H9 (cell line): ENCODE measurements at regions not wholly inside any gene's neighbourhood (a gene's known extent, or its start where the extent isn't known, plus 50 kb on each side); places are given as distances from the start of the nearest gene placed in this dataset.

Source experiments
- DNase-seq: peaks from one replicate; pipeline ENCODE4 v3.0.0-alpha.2; 2017
- H2AFZ ChIP-seq: one replicate; pipeline ENCODE4 v1.6.1; 2013; ENCODE audit warnings: mild to moderate bottlenecking, low read length, control low read depth, moderate library complexity
- H2AK5ac ChIP-seq: 2 replicates; pipeline ENCODE4 v1.6.1; 2013; ENCODE audit warnings: low read length, control low read depth, mixed read lengths; ENCODE audit not compliant: insufficient read length
- H2BK120ac ChIP-seq: one replicate; pipeline ENCODE4 v1.6.1; 2013; ENCODE audit warnings: low read depth, mild to moderate bottlenecking, low read length, control low read depth, inconsistent platforms; ENCODE audit not compliant: poor library complexity, severe bottlenecking
- H2BK12ac ChIP-seq: 2 replicates; pipeline ENCODE4 v1.6.1; 2013; ENCODE audit warnings: low read length, control low read depth, mixed read lengths, low read depth; ENCODE audit not compliant: insufficient read length
- H2BK15ac ChIP-seq: 2 replicates; pipeline ENCODE4 v1.6.1; 2013; ENCODE audit warnings: low read depth, low read length, control low read depth
- H2BK20ac ChIP-seq: one replicate; pipeline ENCODE4 v1.6.1; 2013; ENCODE audit warnings: low read depth, mild to moderate bottlenecking, low read length, control low read depth, inconsistent platforms; ENCODE audit not compliant: poor library complexity, severe bottlenecking
- H2BK5ac ChIP-seq: 2 replicates; pipeline ENCODE4 v1.6.1; 2013; ENCODE audit warnings: low read length, control low read depth, mixed read lengths; ENCODE audit not compliant: insufficient read length
- H3K14ac ChIP-seq: 2 replicates; pipeline ENCODE4 v1.6.1; 2013; ENCODE audit warnings: low read length, control low read depth; ENCODE audit not compliant: insufficient read depth
- H3K18ac ChIP-seq: 2 replicates; pipeline ENCODE4 v1.6.1; 2013; ENCODE audit warnings: low read depth, mild to moderate bottlenecking, mixed read lengths, low read length, control low read depth; ENCODE audit not compliant: insufficient read length
- H3K23ac ChIP-seq: 2 replicates; pipeline ENCODE4 v1.6.1; 2013; ENCODE audit warnings: low read length, control low read depth, mixed read lengths, low read depth; ENCODE audit not compliant: insufficient read length
- H3K23me2 ChIP-seq: 2 replicates; pipeline ENCODE4 v1.6.1; 2013; ENCODE audit warnings: low read depth, mild to moderate bottlenecking, mixed read lengths, low read length, control low read depth; ENCODE audit not compliant: insufficient read length, poor library complexity, severe bottlenecking
- H3K27ac ChIP-seq: 2 replicates; pipeline ENCODE4 v1.5.1; 2013; ENCODE audit warnings: low read length, control low read depth, mixed read lengths, low read depth; ENCODE audit not compliant: insufficient read length
- H3K27me3 ChIP-seq: 2 replicates; pipeline ENCODE4 v1.6.1; 2013; ENCODE audit warnings: low read length, control low read depth, inconsistent platforms; ENCODE audit not compliant: insufficient read depth
- H3K4ac ChIP-seq: 2 replicates; pipeline ENCODE4 v1.6.1; 2013; ENCODE audit warnings: low read depth, mild to moderate bottlenecking, control low read depth, inconsistent platforms, low read length, moderate library complexity
- H3K4me1 ChIP-seq: 2 replicates; pipeline ENCODE4 v1.6.1; 2013; ENCODE audit warnings: low read length, control low read depth, inconsistent platforms; ENCODE audit not compliant: insufficient read depth
- H3K4me2 ChIP-seq: 2 replicates; pipeline ENCODE4 v1.6.1; 2013; ENCODE audit warnings: low read length, control low read depth, mixed read lengths; ENCODE audit not compliant: insufficient read length, insufficient read depth
- H3K56ac ChIP-seq: 2 replicates; pipeline ENCODE4 v1.6.1; 2013; ENCODE audit warnings: low read depth, mild to moderate bottlenecking, mixed read lengths, low read length, control low read depth; ENCODE audit not compliant: insufficient read length
- H3K79me1 ChIP-seq: 2 replicates; pipeline ENCODE4 v1.6.1; 2013; ENCODE audit warnings: low read depth, mild to moderate bottlenecking, moderate library complexity, low read length, control low read depth, inconsistent platforms; ENCODE audit not compliant: insufficient read depth, poor library complexity, severe bottlenecking
- H3K79me2 ChIP-seq: 2 replicates; pipeline ENCODE4 v1.6.1; 2013; ENCODE audit warnings: low read length, control low read depth, inconsistent platforms; ENCODE audit not compliant: insufficient read depth
- H3K9ac ChIP-seq: 2 replicates; pipeline ENCODE4 v1.6.1; 2013; ENCODE audit warnings: low read length, control low read depth, mixed read lengths; ENCODE audit not compliant: insufficient read length; ENCODE audit errors: extremely low read depth
- H3K9me3 ChIP-seq: one replicate; pipeline ENCODE4 v1.6.1; 2013; ENCODE audit warnings: low read depth, low read length, inconsistent platforms; ENCODE audit not compliant: control insufficient read depth
- H3T11ph ChIP-seq: one replicate; pipeline ENCODE4 v1.6.1; 2013; ENCODE audit warnings: mild to moderate bottlenecking, low read length, control low read depth, inconsistent platforms
- H4K20me1 ChIP-seq: one replicate; pipeline ENCODE4 v1.6.1; 2013; ENCODE audit not compliant: control insufficient read depth, insufficient read length, insufficient read depth
- H4K5ac ChIP-seq: 2 replicates; pipeline ENCODE4 v1.6.1; 2013; ENCODE audit warnings: low read depth, mild to moderate bottlenecking, mixed read lengths, low read length, control low read depth; ENCODE audit not compliant: insufficient read length
- H4K8ac ChIP-seq: replicated peaks from 2 replicates; pipeline ENCODE4 v1.6.1; 2013; ENCODE audit warnings: low read length, control low read depth, mixed read lengths, low read depth; ENCODE audit not compliant: insufficient read length
- H4K91ac ChIP-seq: 2 replicates; pipeline ENCODE4 v1.6.1; 2013; ENCODE audit warnings: low read depth, mild to moderate bottlenecking, moderate library complexity, mixed read lengths, low read length, control low read depth; ENCODE audit not compliant: insufficient read length
- H3K27ac Mint-ChIP-seq, 3 experiments: 2 replicates in 2 of 3; 3 replicates in 1 of 3; pipeline ENCODE4 v1.8.0; 2020 to 2021; ENCODE audit warnings: mixed read lengths in 3 of 3, mild to moderate bottlenecking in 1 of 3, moderate library complexity in 1 of 3
- H3K27me3 Mint-ChIP-seq: 2 replicates; pipeline ENCODE4 v1.8.0; 2021; ENCODE audit warnings: low read depth, mild to moderate bottlenecking, moderate library complexity, mixed read lengths
- H3K36me3 Mint-ChIP-seq, 3 experiments: 2 replicates in 2 of 3; 3 replicates in 1 of 3; pipeline ENCODE4 v1.8.0; 2020 to 2021; ENCODE audit warnings: low read depth in 3 of 3, mixed read lengths in 3 of 3; ENCODE audit not compliant: insufficient read depth in 1 of 3
- H3K4me1 Mint-ChIP-seq, 2 experiments: 2 replicates each; pipeline ENCODE4 v1.8.0; 2020; ENCODE audit warnings: mixed read lengths in 2 of 2
- H3K4me3 Mint-ChIP-seq, 2 experiments: 2 replicates in 1 of 2; 3 replicates in 1 of 2; pipeline ENCODE4 v1.8.0; 2020 to 2021; ENCODE audit warnings: mild to moderate bottlenecking in 2 of 2, mixed read lengths in 2 of 2, moderate library complexity in 1 of 2
- H3K9me3 Mint-ChIP-seq, 2 experiments: 2 replicates in 1 of 2; 3 replicates in 1 of 2; pipeline ENCODE4 v1.8.0; 2020; ENCODE audit warnings: mild to moderate bottlenecking in 2 of 2, mixed read lengths in 2 of 2, moderate library complexity in 1 of 2
- CTCF ChIP-seq: fragments of 200-600 bp; sonication (generic); conservative IDR thresholded peaks from 3 replicates; pipeline ENCODE4 v1.8.0; 2021; ENCODE audit warnings: antibody characterized with exemption, mild to moderate bottlenecking
- WGBS: extraction: QIAGEN DNeasy Blood & Tissue Kit; methylation state at CpG from one replicate; pipeline ENCODE4 v1.1.7; 2013; ENCODE audit warnings: missing lambda C conversion rate, low lambda C conversion rate, mixed read lengths; ENCODE audit not compliant: insufficient read length; ENCODE audit errors: extremely low coverage; 5-methylcytosine and 5-hydroxymethylcytosine counted together

GRCh38 chr14:24710403-24711112 is 76.6 kb upstream of the GZMB start:
- Histone ChIP-seq H4K5ac (no peak overlapping the region), H2AK5ac (no peak overlapping the region), H3K27me3 (no peaks in the 10 kb centered on the region), H3K27ac (no peak overlapping the region), H3T11ph (no peak overlapping the region), H3K9ac (no peak overlapping the region), H3K18ac (no peak overlapping the region), H4K8ac (no peak overlapping the region), H3K4ac (no peak overlapping the region), H3K9me3 (no peaks in the 10 kb centered on the region), H2BK12ac (no peak overlapping the region), H3K79me1 (no peaks in the 10 kb centered on the region), H2BK120ac (no peak overlapping the region), H3K56ac (no peak overlapping the region), H4K91ac (no peak overlapping the region), H3K23ac (no peak overlapping the region), H3K4me2 (no peak overlapping the region), H3K14ac (no peak overlapping the region), H2BK20ac (no peak overlapping the region), H2BK15ac (no peak overlapping the region), H3K23me2 (peaks cover 2% of the 10 kb centered on the region), H3K79me2 (no peaks in the 10 kb centered on the region), H4K20me1 (no peaks in the 10 kb centered on the region), H2BK5ac (no peak overlapping the region), H3K4me1 (no peaks in the 10 kb centered on the region), H2AFZ (peak overlapping the region; percentile 36)
- H3K36me3 Mint-ChIP-seq, result no peaks in the 10 kb centered on the region
- H3K4me1 Mint-ChIP-seq, result peaks cover 9% of the 10 kb centered on the region in 2 experiments
- peak; percentile 88 for TF ChIP-seq CTCF
- H3K9me3 Mint-ChIP-seq, result no peaks in the 10 kb centered on the region
- no peaks in the 10 kb centered on the region; the same call in 1 of the 2 replicates for H3K27me3 Mint-ChIP-seq
- H3K27ac Mint-ChIP-seq, result peak overlapping the region in 1 of 3 experiments; percentile 75; a peak in 1 of 7 replicates
- no peak overlapping the region for H3K4me3 Mint-ChIP-seq
- peak; percentile 55 for DNase-seq
- WGBS, result no CpG with 5 or more reads among the region's 16 CpGs
